KBM-7 (cell line): ENCODE measurements at regions not wholly inside any gene's neighbourhood (a gene's known extent, or its start where the extent isn't known, plus 50 kb on each side); places are given as distances from the start of the nearest gene placed in this dataset.

Experiments used
- DNase-seq: peaks from one replicate; pipeline ENCODE4 v3.0.0-alpha.2; 2015
- in situ Hi-C: fragments of 300-500 bp; cut with MboI; formaldehyde crosslinking; loops from 2 replicates; pipeline ENCODE4 v1.14.3; 2020; ENCODE audit warnings: low sequenced_read_pairs, low pct_unique_long_range_greater_than_20kb, mixed read lengths

- in situ Hi-C loops = no loop called here
- no peak for DNase-seq
These were observed 57.9 kb upstream of the TOP3B start for GRCh38 chr22:22040472-22040871.

- DNase-seq = no peak
- in situ Hi-C loops = no loop called here
These were observed 56.9 kb upstream of the TOP3B start for GRCh38 chr22:22039286-22040074.

GRCh38 chr22:22038178-22038880, 55.7 kb upstream of the TOP3B start:
- in situ Hi-C loops = no loop called here

GRCh38 chr22:22037740-22038139, 55.2 kb upstream of the TOP3B start:
- in situ Hi-C loops = no loop called here
- no peak for DNase-seq

More at GRCh38 chr22:22038178-22038880, 55.7 kb upstream of the TOP3B start:
- DNase-seq = no peak

GRCh38 chr22:22037229-22037628, 54.6 kb upstream of the TOP3B start:
- no peak for DNase-seq
- in situ Hi-C loops = no loop called here

GRCh38 chr22:22036588-22036987, 54.0 kb upstream of the TOP3B start:
- no peak for DNase-seq
- in situ Hi-C loops = no loop called here

- DNase-seq = no peak
- in situ Hi-C loops = no loop called here
These were observed 53.3 kb upstream of the TOP3B start for GRCh38 chr22:22035771-22036314.

- in situ Hi-C loops = no loop called here
- DNase-seq = no peak
These were observed 52.6 kb upstream of the TOP3B start for GRCh38 chr22:22035203-22035602.

GRCh38 chr22:22034469-22035132, 52.0 kb upstream of the TOP3B start:
- in situ Hi-C loops = no loop called here
- DNase-seq = no peak

- DNase-seq = no peak
- in situ Hi-C loops = no loop called here
These were observed 51.3 kb upstream of the TOP3B start for GRCh38 chr22:22033803-22034468.

- in situ Hi-C loops = no loop called here
- DNase-seq = no peak
These were observed 50.6 kb upstream of the TOP3B start for GRCh38 chr22:22032906-22033802.

GRCh38 chr22:22032099-22032905, 49.7 kb upstream of the TOP3B start:
- DNase-seq = no peak
- in situ Hi-C loops = no loop called here
